ENCODE measurements at regions not wholly inside any gene's neighbourhood (a gene's known extent, or its start where the extent isn't known, plus 50 kb on each side); places are given as distances from the start of the nearest gene placed in this dataset.

DNA sequence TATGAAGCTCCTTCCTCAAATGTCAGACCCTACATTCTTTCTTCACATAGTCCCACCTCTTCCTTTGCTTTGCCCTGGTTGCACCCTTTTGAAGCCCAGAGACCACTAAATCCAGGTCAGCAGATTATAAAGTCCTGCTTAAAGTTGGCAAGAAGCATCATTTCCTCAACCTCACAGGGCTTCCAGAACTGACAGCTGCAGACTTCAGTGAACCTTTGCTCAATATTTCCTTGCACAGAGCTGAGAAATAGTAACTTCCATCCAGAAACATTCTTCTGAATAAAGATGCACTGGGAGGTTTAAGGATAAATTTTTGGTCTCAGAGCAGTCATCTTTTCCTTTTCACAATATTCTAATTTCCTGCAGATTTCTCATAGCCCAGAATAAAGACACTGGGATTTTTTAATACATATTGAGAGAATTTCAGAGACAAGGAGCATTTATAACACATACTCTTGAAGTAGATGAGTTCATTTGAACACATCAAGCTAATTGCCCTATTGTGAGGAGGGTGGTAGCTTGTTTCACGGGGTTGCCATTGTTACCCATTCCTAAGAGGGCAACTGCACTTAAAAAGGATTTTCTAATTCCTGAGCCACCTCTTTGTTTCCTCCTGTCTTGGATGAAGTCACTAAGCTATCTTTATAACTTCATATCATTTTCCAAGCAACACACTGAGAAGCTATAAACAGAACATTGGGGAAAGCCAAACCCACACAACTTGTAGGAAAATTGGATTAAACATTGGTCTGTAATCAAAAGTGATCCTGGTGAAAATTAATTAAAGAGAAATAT is 150.2 kb upstream of the PLN start (continued):
- TF ChIP-seq ZBTB17 (tag by site-specific recombination; IDR thresholded peaks at IDR 0.05), result no peak
- no peak for TF ChIP-seq ZNF830 (tag by site-specific recombination; IDR thresholded peaks at IDR 0.05; ENCODE audit: low read depth)

DNA sequence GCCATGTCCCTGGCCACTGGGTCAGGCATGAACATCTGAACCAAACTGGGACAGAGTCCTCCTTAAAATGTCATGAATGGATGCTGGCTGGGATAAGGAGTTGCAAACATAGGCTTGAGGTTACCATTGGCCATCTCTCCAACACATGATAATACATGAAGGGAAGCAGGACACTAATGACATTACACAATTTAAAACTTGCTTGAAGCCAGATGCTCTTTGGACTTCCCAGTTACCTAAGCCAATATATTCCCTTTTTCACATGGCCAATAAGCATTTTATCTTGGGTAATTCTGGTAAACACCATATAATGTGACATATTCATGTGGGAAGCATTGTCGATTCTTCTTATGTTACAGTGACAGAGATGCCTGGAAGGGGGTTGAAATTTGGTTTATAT is 148.0 kb upstream of the PLN start:
- no peaks in the 10 kb centered on the region for H3K4me1 ChIP-seq (ENCODE audit: control insufficient read depth, insufficient read depth, low read length)
- ChIA-PET POLR2A (no interaction called here), CTCF (no interaction called here)
- no peaks in the 10 kb centered on the region for H3K9me3 ChIP-seq (ENCODE audit: control insufficient read depth, insufficient read depth, low read depth, low read length)
- H3K4me3 ChIP-seq (ENCODE audit: low read depth, low read length), result no peak overlapping the region
- no peaks in the 10 kb centered on the region for H3K36me3 ChIP-seq (ENCODE audit: control insufficient read depth in 2 of 2, insufficient read depth in 1 of 2, low read length in 2 of 2)
- TF ChIP-seq TCF7L2 (IDR thresholded peaks at IDR 0.05; ENCODE audit: borderline replicate concordance, low read depth, low read length) (no peak), ZNF366 (tag by site-specific recombination; conservative IDR thresholded peaks at IDR 0.05) (no peak), ZNF341 (tag by site-specific recombination; IDR thresholded peaks at IDR 0.05; ENCODE audit: low read depth) (no peak), KLF7 (tag by site-specific recombination; IDR thresholded peaks at IDR 0.05; ENCODE audit: borderline replicate concordance) (no peak)
- TF ChIP-seq, protein P1, sequence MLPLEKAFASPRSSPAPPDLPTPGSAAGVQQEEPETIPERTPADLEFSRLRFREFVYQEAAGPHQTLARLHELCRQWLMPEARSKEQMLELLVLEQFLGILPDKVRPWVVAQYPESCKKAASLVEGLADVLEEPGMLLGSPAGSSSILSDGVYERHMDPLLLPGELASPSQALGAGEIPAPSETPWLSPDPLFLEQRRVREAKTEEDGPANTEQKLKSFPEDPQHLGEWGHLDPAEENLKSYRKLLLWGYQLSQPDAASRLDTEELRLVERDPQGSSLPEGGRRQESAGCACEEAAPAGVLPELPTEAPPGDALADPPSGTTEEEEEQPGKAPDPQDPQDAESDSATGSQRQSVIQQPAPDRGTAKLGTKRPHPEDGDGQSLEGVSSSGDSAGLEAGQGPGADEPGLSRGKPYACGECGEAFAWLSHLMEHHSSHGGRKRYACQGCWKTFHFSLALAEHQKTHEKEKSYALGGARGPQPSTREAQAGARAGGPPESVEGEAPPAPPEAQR (tag by site-specific recombination; IDR thresholded peaks at IDR 0.05), result no peak
- H3K27ac ChIP-seq (ENCODE audit: extremely low read depth, low read depth, low read length), result no peak overlapping the region

GRCh38 chr6:118400582-118400981 is 147.5 kb upstream of the PLN start:
- Histone ChIP-seq H3K9me3 (ENCODE audit: control insufficient read depth, insufficient read depth, low read depth, low read length) (no peaks in the 10 kb centered on the region), H3K36me3 (ENCODE audit: control insufficient read depth in 2 of 2, insufficient read depth in 1 of 2, low read length in 2 of 2) (no peaks in the 10 kb centered on the region), H3K4me1 (ENCODE audit: control insufficient read depth, insufficient read depth, low read length) (no peaks in the 10 kb centered on the region), H3K27ac (ENCODE audit: extremely low read depth, low read depth, low read length) (no peak overlapping the region), H3K4me3 (ENCODE audit: low read depth, low read length) (no peak overlapping the region)
- no peak for TF ChIP-seq ZNF701 (tag by site-specific recombination; IDR thresholded peaks at IDR 0.05)
- POLR2A ChIA-PET, result no interaction called here
- CTCF ChIA-PET, result interaction anchor here (1.2 kb wide), 1 partner anchor 54 kb away, joined by 3 read pairs; no protein-coding TSS in a partner anchor

- Histone ChIP-seq H3K27ac (ENCODE audit: extremely low read depth, low read depth, low read length) (no peak overlapping the region), H3K9me3 (ENCODE audit: control insufficient read depth, insufficient read depth, low read depth, low read length) (no peaks in the 10 kb centered on the region), H3K4me3 (ENCODE audit: low read depth, low read length) (no peak overlapping the region), H3K36me3 (ENCODE audit: control insufficient read depth in 2 of 2, insufficient read depth in 1 of 2, low read length in 2 of 2) (no peaks in the 10 kb centered on the region), H3K4me1 (ENCODE audit: control insufficient read depth, insufficient read depth, low read length) (no peaks in the 10 kb centered on the region)
- POLR2A ChIA-PET, result no interaction called here
- no peak for TF ChIP-seq OSR2 (tag by site-specific recombination; IDR thresholded peaks at IDR 0.05)
- TF ChIP-seq ZNF398 (tag by site-specific recombination; IDR thresholded peaks at IDR 0.05), result no peak
- TF ChIP-seq ZNF37A (tag by site-specific recombination; IDR thresholded peaks at IDR 0.05), result no peak
- TF ChIP-seq ZNF704 (tag by site-specific recombination; IDR thresholded peaks at IDR 0.05), result no peak
- TF ChIP-seq ZNF639 (tag by site-specific recombination; IDR thresholded peaks at IDR 0.05), result no peak
- TF ChIP-seq ZNF239 (tag by site-specific recombination; IDR thresholded peaks at IDR 0.05), result no peak
- no peak for TF ChIP-seq ZNF513 (tag by site-specific recombination; IDR thresholded peaks at IDR 0.05)
- no peak for TF ChIP-seq ZNF585B (tag by site-specific recombination; IDR thresholded peaks at IDR 0.05)
- no peak for TF ChIP-seq ZNF416 (tag by site-specific recombination; IDR thresholded peaks at IDR 0.05)
- TF ChIP-seq ZNF366 (tag by site-specific recombination; conservative IDR thresholded peaks at IDR 0.05), result no peak
- CTCF ChIA-PET, result interaction anchor here (0.6 to 1.3 kb wide), 3 partner anchors 53 to 1013 kb away, joined by 3 to 4 read pairs (median 3); no protein-coding TSS in a partner anchor
These were observed 146.6 kb upstream of the PLN start for GRCh38 chr6:118401325-118401975.

Measured in HEK293 (cell line).